ENCODE measurements at regions not wholly inside any gene's neighbourhood (a gene's known extent, or its start where the extent isn't known, plus 50 kb on each side); places are given as distances from the start of the nearest gene placed in this dataset.

GRCh38 chr2:126766969-126767296, 111.0 kb downstream of the GYPC start:
- TF ChIP-seq CTCF (IDR thresholded peaks at IDR 0.05) (no peak), POLR2A (IDR thresholded peaks at IDR 0.05) (no peak)
